ENCODE measurements at regions not wholly inside any gene's neighbourhood (a gene's known extent, or its start where the extent isn't known, plus 50 kb on each side); places are given as distances from the start of the nearest gene placed in this dataset.
"Not testable (repeated sequence)": the region's sequence is repeated elsewhere in the genome, so short reads cannot be mapped to it uniquely, and the experiment has no call there.

DNA sequence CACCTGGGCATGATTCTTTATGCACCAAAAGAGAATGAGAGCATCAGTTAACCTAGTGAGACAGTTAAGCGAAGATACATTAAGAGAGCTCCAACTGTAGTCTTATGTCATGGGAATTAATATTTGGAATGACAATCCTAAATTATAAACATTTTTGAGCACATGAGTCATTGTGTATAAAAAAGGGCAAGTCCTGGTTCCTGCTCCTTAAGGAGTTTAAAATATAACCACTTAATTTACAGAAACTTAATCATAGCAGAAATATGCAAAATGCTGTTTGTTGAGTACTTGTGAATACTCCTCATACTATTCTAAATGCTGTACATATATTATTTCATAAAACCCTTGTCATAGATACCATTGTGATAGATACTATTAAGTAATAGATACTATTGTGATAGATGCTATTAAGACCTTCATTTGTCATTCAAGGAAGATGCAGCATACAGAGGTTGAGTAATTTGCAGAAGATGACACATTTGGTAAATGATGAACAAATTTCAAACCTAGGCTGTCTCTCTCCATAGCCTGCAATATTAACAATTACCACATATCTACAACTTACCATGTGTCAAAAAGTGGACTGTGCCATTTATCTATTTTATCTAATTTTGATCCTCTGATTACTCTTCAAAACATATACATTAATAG, 301.0 kb downstream of the TBC1D4 start:
- H3K4me3 ChIP-seq (ENCODE audit: low read depth, low read length) = no peak overlapping the region

GRCh38 chr13:75178436-75178835, 303.5 kb downstream of the TBC1D4 start:
- H3K4me3 ChIP-seq (ENCODE audit: low read depth, low read length) = no peak overlapping the region

DNA sequence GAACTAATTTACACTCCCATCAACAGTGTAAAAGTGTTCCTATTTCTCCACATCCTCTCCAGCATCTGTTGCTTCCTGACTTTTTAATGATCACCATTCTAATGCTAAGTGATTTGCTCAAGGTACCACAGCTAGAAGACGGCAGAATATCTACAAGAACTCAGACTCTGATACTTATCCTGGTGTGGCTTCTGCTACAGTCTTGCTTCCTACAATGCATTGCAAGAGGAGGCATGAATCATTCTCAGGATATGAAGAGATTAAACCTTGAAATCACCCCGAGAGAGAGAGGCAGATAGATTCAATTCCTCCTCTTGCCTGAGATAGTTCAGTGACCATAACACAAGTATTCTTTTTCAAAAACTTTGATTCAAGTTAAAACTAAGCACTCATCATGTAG, 306.4 kb downstream of the TBC1D4 start:
- no peak overlapping the region for H3K4me3 ChIP-seq (ENCODE audit: low read depth, low read length)

DNA sequence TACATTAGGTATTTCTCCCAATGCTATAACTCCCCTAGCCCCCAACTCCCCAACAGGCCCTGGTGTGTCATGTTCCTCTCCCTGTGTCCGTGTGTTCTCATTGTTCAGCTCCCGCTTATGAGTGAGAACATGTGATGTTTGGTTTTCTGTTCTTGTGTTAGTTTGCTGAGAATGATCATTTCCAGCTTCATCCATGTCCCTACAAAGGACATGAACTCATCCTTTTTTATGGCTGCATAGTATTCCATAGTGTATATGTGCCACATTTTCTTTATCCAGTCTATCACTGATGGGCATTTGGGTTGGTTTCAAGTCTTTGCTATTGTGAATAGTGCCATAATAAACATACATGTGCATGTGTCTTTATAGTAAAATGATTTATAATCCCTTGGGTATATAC, 306.9 kb downstream of the TBC1D4 start:
- H3K4me3 ChIP-seq (ENCODE audit: low read depth, low read length) = not testable (repeated sequence)

GRCh38 chr13:75174481-75174880, 307.5 kb downstream of the TBC1D4 start:
- H3K4me3 ChIP-seq (ENCODE audit: low read depth, low read length) = no peak overlapping the region

GRCh38 chr13:75173457-75174356, 308.3 kb downstream of the TBC1D4 start:
- no peak overlapping the region for H3K4me3 ChIP-seq (ENCODE audit: low read depth, low read length)

- H3K4me3 ChIP-seq (ENCODE audit: low read depth, low read length) = no peak overlapping the region
Measured at GRCh38 chr13:75170311-75170710, 311.7 kb downstream of the TBC1D4 start.

- no peak overlapping the region for H3K4me3 ChIP-seq (ENCODE audit: low read depth, low read length)
Measured at GRCh38 chr13:75165543-75166230, 316.3 kb downstream of the TBC1D4 start.

- H3K4me3 ChIP-seq (ENCODE audit: low read depth, low read length) = no peak overlapping the region
Measured at GRCh38 chr13:75161804-75162203, 320.2 kb downstream of the TBC1D4 start.

DNA sequence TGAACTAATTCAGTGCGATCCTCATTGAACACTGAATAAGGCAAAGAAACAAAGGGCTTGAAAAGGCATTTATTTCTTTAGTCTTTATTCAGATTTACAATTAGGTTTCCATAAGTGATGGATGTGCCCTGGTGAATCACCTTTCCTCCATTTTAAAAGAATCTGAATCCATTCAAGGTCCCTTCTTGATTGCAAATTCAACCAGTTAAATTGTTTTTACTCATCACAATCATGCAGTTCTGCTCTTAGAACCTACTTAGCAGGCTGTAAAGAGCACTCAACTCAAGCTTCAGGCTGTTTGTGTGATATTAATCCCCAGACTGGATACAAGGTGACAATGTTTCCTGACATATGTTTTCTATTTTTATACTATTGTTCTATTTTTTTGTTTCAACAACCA, 321.0 kb downstream of the TBC1D4 start:
- H3K4me3 ChIP-seq (ENCODE audit: low read depth, low read length) = no peak overlapping the region

DNA sequence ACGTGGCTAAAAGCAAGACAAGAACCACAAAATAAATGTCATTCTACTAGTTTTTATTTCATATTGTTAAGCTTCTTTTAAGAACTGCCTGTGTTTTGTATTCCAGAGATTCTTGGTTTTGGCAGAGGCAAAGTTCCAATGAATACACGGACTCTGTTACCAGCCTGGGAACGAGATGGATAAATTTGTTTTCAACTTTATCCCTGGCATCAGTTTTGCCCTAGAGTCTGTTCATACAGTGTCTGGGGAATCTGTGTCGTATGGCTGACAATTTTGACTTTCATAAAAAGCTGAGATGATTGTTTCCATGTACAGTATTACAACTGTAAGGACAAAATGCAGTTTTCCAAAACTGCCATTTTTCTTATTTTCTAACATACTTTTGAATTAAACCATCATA, 327.6 kb downstream of the TBC1D4 start:
- no peak overlapping the region for H3K4me3 ChIP-seq (ENCODE audit: low read depth, low read length)

DNA sequence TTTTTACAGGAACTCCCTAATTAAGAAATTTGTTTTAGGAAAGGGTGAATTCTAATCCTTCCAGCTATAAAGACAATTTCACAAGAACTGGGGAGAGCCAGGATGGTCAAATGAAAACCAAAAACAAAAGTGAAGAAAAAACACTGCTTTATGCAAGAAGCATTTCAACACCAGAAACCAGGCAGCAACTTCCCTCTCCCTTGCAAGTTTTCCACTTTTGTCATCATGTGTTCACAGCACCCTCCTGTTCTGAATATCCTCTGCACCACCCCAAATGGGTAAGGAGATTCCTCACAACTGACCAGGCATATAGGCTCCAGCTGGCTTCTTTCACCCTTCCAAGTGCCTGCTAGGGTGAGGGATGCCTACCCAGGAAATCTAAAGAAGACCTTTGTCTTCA, 328.1 kb downstream of the TBC1D4 start:
- H3K4me3 ChIP-seq (ENCODE audit: low read depth, low read length) = no peak overlapping the region

- H3K4me3 ChIP-seq (ENCODE audit: low read depth, low read length) = no peak overlapping the region
Measured at GRCh38 chr13:75153386-75153785, 328.6 kb downstream of the TBC1D4 start.

GRCh38 chr13:75151081-75151643, 330.8 kb downstream of the TBC1D4 start:
- H3K4me3 ChIP-seq (ENCODE audit: low read depth, low read length) = no peak overlapping the region

DNA sequence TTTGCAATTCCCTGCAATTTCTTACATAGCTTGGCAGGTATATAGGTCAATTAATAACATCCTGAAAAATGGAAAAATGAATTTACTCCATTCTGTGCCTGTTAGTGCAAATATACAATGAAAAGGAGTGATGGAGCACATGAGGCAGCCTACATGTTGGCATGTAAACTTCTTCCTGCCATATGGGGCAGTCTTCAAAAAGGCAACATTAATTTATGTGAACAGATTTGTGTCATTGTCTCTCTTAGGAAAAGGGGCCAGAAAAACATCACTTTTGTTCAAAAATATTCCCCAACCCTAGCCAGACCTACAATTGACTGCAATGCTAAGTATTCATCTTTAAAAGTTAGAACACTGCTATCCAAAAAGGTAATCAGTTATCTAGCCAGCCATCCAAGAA, 332.2 kb downstream of the TBC1D4 start:
- H3K4me3 ChIP-seq (ENCODE audit: low read depth, low read length) = no peak overlapping the region

GRCh38 chr13:75147946-75148345, 334.0 kb downstream of the TBC1D4 start:
- H3K4me3 ChIP-seq (ENCODE audit: low read depth, low read length) = no peak overlapping the region

DNA sequence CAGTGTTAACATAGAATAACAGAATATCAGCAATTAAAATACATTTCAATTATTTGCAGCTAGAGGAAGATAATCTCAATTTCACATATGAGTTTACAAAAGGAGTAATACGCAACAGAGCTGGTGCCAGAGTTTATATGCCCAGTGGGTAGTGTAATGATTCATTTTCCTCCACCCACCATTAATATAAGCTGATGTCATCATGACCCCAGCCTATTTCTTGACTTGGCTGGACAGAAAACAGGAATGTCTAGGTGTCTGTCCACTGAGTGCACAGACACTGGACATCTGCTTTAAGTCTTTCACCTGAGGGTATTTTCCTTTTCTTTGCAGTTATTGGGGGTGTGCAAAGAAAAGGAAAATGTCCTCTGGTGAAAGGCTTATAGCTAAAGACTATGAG, 335.5 kb downstream of the TBC1D4 start:
- no peak overlapping the region for H3K4me3 ChIP-seq (ENCODE audit: low read depth, low read length)

DNA sequence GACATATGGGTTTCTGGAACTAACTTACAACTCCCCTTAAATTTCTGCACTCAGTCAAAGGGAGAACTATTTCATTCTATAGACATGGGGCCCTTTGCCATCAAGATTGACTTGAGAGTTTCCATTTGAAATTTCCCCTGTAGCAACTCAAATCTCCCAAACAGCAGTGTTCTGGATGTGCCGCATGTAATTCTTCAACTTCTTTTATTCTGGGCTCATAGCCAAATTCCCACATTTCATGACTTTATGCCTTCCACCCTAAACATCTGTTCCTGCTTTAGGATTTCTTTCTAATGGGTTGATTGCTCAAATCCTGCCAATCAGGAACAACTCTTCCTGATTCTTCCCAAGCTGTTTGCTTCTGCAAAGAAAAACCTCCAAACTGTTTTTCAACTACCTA, 336.0 kb downstream of the TBC1D4 start:
- H3K4me3 ChIP-seq (ENCODE audit: low read depth, low read length) = no peak overlapping the region

GRCh38 chr13:75139291-75139690, 342.7 kb downstream of the TBC1D4 start:
- no peak overlapping the region for H3K4me3 ChIP-seq (ENCODE audit: low read depth, low read length)

GRCh38 chr13:75137911-75138571, 343.9 kb downstream of the TBC1D4 start:
- H3K4me3 ChIP-seq (ENCODE audit: low read depth, low read length) = no peak overlapping the region

GRCh38 chr13:75136151-75136550, 345.8 kb downstream of the TBC1D4 start:
- H3K4me3 ChIP-seq (ENCODE audit: low read depth, low read length) = no peak overlapping the region
